Panc1 (cell line): ENCODE measurements at regions not wholly inside any gene's neighbourhood (a gene's known extent, or its start where the extent isn't known, plus 50 kb on each side); places are given as distances from the start of the nearest gene placed in this dataset.

Experiments
- ATAC-seq: fragments of 200-7000 bp; cut with Tn5 transposase; 2 replicates; pipeline ENCODE4 v1.9.1; 2020; ENCODE audit warnings: mild to moderate bottlenecking, moderate library complexity
- BruUV-seq: library from RNA; stranded (reverse); fragments of 400-500 nt; replicated peaks from 2 replicates; lab custom pipeline; 2021; lab: Mats Ljungman, UMichigan
- CTCF ChIA-PET: fragments of 300-600 bp; sonication (Branson Sonifier 250); formaldehyde crosslinking; loops from one replicate; lab custom pipeline; 2022; ENCODE audit warnings: antibody characterized with exemption; lab: Charles Lee
- POLR2A ChIA-PET: fragments of 300-600 bp; sonication (Branson Sonifier 250); formaldehyde crosslinking; loops from one replicate; lab custom pipeline; 2022; ENCODE audit warnings: antibody characterized with exemption; lab: Charles Lee
- DNase-seq: peaks from one replicate; pipeline ENCODE4 v3.0.0-alpha.2; 2010; ENCODE audit warnings: low read depth, low spot score
- H3K27ac ChIP-seq: 2 replicates; pipeline ENCODE4 v1.5.1; 2011; ENCODE audit warnings: mild to moderate bottlenecking, low read length, inconsistent platforms
- H3K27me3 ChIP-seq: fragments of 200-500 bp; sonication (Bioruptor generic); 2 replicates; pipeline ENCODE4 v1.6.0; 2014; ENCODE audit warnings: low read length, inconsistent platforms; ENCODE audit not compliant: control insufficient read depth, insufficient read depth
- H3K36me3 ChIP-seq: fragments of 200-500 bp; sonication (Bioruptor generic); 2 replicates; pipeline ENCODE4 v1.5.1; 2014; ENCODE audit warnings: inconsistent platforms, mild to moderate bottlenecking, low read length, moderate library complexity; ENCODE audit not compliant: control insufficient read depth, insufficient read depth
- H3K4me1 ChIP-seq: 2 replicates; pipeline ENCODE4 v1.5.1; 2011; ENCODE audit warnings: inconsistent platforms, mild to moderate bottlenecking, low read length, moderate library complexity; ENCODE audit not compliant: control insufficient read depth, insufficient read depth
- H3K4me3 ChIP-seq, 2 experiments: 2 replicates each; pipeline ENCODE4 v1.5.1; 2011 to 2012; ENCODE audit warnings: low read depth in 2 of 2, low read length in 2 of 2, mild to moderate bottlenecking in 2 of 2, inconsistent platforms in 1 of 2, moderate library complexity in 1 of 2
- H3K9me3 ChIP-seq: fragments of 200-500 bp; sonication (Bioruptor generic); 2 replicates; pipeline ENCODE4 v1.5.1; 2014; ENCODE audit warnings: low read depth, mild to moderate bottlenecking, inconsistent platforms, low read length, moderate library complexity; ENCODE audit not compliant: control insufficient read depth, insufficient read depth
- POLR2AphosphoS5 ChIP-seq: IDR thresholded peaks from 2 replicates; pipeline ENCODE4 v1.6.1; 2012; ENCODE audit warnings: mild to moderate bottlenecking, low read depth, low read length, moderate library complexity
- SIN3A ChIP-seq: IDR thresholded peaks from 2 replicates; pipeline ENCODE4 v1.6.1; 2012; ENCODE audit warnings: low read depth, mild to moderate bottlenecking, low read length, moderate library complexity, borderline replicate concordance; ENCODE audit not compliant: insufficient read depth
- TCF7L2 ChIP-seq: IDR thresholded peaks from 2 replicates; pipeline ENCODE4 v1.6.1; 2011; ENCODE audit warnings: mild to moderate bottlenecking, low read depth, low read length, inconsistent platforms
- in situ Hi-C: cut with HindIII; loops from 2 replicates; pipeline ENCODE4 v1.10.0; 2016; ENCODE audit warnings: low sequenced_read_pairs, low pct_unique_long_range_greater_than_20kb
- intact Hi-C: fragments of 100-400 bp; cut with micrococcal nuclease; formaldehyde crosslinking; loops from one replicate; pipeline ENCODE4 v1.10.0; 2022; ENCODE audit not compliant: unreplicated experiment
- TF ChIP-seq, protein P1 (sequence below), 2 experiments: IDR thresholded peaks; 2 replicates each; pipeline ENCODE4 v1.6.1; 2011 to 2012; ENCODE audit warnings: low read depth in 2 of 2, control low read depth in 1 of 2, low read length in 1 of 2, mild to moderate bottlenecking in 1 of 2, moderate library complexity in 1 of 2; ENCODE audit not compliant: insufficient read depth in 1 of 2
- TF ChIP-seq, protein P2 (sequence below): fragments of 450-650 bp; IDR thresholded peaks from 2 replicates; pipeline ENCODE4 v1.5.1; 2017; ENCODE audit warnings: mild to moderate bottlenecking

DNA sequence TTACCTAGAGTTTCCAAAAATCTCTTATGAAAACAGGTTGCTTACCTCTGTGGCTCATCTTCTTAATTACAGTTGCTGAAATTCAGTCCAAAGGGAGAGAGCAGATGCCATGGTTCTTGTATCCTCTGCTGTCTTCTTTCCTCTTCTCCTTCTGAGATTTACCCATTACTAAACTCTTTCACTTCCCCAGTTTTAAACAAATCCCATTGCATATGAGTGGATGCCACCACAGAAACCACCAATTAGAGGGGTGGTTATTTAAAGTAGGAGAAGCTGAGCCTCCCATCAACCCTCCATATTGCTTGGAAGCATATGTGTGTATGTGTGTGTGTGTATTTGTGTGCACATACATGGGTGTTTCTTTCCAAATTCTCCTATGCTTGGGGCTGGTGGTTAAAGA, 128.5 kb upstream of the KCNK1 start:
- in situ Hi-C loops = no loop called here
- DNase-seq = no peak
- no TSS peak for BruUV-seq
- Histone ChIP-seq H3K27ac (no peak overlapping the region), H3K27me3 (peaks cover 13% of the 10 kb centered on the region), H3K9me3 (no peaks in the 10 kb centered on the region), H3K4me1 (no peaks in the 10 kb centered on the region), H3K4me3 (no peak overlapping the region), H3K36me3 (no peaks in the 10 kb centered on the region)
- intact Hi-C loops = no loop called here
- ATAC-seq = no peak
- TF ChIP-seq POLR2AphosphoS5 (no peak), SIN3A (no peak), TCF7L2 (no peak)
- TF ChIP-seq, protein P1, sequence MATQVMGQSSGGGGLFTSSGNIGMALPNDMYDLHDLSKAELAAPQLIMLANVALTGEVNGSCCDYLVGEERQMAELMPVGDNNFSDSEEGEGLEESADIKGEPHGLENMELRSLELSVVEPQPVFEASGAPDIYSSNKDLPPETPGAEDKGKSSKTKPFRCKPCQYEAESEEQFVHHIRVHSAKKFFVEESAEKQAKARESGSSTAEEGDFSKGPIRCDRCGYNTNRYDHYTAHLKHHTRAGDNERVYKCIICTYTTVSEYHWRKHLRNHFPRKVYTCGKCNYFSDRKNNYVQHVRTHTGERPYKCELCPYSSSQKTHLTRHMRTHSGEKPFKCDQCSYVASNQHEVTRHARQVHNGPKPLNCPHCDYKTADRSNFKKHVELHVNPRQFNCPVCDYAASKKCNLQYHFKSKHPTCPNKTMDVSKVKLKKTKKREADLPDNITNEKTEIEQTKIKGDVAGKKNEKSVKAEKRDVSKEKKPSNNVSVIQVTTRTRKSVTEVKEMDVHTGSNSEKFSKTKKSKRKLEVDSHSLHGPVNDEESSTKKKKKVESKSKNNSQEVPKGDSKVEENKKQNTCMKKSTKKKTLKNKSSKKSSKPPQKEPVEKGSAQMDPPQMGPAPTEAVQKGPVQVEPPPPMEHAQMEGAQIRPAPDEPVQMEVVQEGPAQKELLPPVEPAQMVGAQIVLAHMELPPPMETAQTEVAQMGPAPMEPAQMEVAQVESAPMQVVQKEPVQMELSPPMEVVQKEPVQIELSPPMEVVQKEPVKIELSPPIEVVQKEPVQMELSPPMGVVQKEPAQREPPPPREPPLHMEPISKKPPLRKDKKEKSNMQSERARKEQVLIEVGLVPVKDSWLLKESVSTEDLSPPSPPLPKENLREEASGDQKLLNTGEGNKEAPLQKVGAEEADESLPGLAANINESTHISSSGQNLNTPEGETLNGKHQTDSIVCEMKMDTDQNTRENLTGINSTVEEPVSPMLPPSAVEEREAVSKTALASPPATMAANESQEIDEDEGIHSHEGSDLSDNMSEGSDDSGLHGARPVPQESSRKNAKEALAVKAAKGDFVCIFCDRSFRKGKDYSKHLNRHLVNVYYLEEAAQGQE (IDR thresholded peaks at IDR 0.05; ENCODE audit: insufficient read depth in 1 of 2, low read depth in 2 of 2, low read length in 1 of 2) = no peak
- TF ChIP-seq, protein P2, sequence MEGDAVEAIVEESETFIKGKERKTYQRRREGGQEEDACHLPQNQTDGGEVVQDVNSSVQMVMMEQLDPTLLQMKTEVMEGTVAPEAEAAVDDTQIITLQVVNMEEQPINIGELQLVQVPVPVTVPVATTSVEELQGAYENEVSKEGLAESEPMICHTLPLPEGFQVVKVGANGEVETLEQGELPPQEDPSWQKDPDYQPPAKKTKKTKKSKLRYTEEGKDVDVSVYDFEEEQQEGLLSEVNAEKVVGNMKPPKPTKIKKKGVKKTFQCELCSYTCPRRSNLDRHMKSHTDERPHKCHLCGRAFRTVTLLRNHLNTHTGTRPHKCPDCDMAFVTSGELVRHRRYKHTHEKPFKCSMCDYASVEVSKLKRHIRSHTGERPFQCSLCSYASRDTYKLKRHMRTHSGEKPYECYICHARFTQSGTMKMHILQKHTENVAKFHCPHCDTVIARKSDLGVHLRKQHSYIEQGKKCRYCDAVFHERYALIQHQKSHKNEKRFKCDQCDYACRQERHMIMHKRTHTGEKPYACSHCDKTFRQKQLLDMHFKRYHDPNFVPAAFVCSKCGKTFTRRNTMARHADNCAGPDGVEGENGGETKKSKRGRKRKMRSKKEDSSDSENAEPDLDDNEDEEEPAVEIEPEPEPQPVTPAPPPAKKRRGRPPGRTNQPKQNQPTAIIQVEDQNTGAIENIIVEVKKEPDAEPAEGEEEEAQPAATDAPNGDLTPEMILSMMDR = no peak
- CTCF ChIA-PET = no interaction called here
- POLR2A ChIA-PET = no interaction called here

DNA sequence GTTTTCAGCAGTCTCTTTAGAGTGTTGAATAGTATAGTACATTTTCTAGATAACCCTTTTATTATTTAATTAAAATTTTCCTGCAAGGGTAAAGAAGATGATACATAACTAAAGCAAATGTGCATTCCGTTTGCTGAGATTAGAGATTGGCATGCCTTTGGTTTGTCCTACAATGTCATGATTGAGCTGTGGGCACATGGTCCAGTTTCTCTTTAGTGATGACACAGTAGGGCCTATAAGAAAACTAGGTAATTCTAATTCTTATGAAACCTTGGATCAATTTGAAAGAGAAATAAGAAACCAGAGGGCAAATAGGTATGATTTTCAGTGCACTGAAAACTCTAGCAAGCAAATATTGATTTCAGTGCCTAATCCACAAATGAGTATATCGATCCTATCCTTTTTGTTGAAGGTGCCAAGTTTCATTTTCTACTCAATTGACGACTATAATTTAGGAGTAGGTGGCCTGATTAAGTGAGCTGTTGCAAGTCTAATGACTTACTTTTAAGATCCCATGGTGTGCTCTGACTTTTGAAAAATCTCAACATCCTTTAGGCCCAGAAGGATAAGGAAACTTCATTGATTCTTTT, 128.0 kb upstream of the KCNK1 start:
- Histone ChIP-seq H3K4me1 (no peaks in the 10 kb centered on the region), H3K9me3 (no peaks in the 10 kb centered on the region), H3K27ac (no peak overlapping the region), H3K27me3 (peaks cover 13% of the 10 kb centered on the region), H3K36me3 (no peaks in the 10 kb centered on the region), H3K4me3 (no peak overlapping the region)
- TF ChIP-seq SIN3A = no peak
- no peak for TF ChIP-seq TCF7L2
- TF ChIP-seq, protein P2 = no peak
- TF ChIP-seq, protein P1 (IDR thresholded peaks at IDR 0.05; ENCODE audit: insufficient read depth in 1 of 2, low read depth in 2 of 2, low read length in 1 of 2) = no peak
- no peak for TF ChIP-seq POLR2AphosphoS5
- DNase-seq (no peak), ATAC-seq (no peak)
- in situ Hi-C loops = no loop called here
- POLR2A ChIA-PET = no interaction called here
- CTCF ChIA-PET = no interaction called here
- no TSS peak for BruUV-seq
- intact Hi-C loops = no loop called here
